NOMO-1 treated with dmso at 0.1 percent for 144 hours (cell line): ENCODE measurements at regions not wholly inside any gene's neighbourhood (a gene's known extent, or its start where the extent isn't known, plus 50 kb on each side); places are given as distances from the start of the nearest gene placed in this dataset.
"Not testable (repeated sequence)": the region's sequence is repeated elsewhere in the genome, so short reads cannot be mapped to it uniquely, and the experiment has no call there.

Source experiments
- DNase-seq: peaks from one replicate; lab custom pipeline; 2025; ENCODE audit not compliant: unreplicated experiment; lab: John Stamatoyannopoulos, UW

DNA sequence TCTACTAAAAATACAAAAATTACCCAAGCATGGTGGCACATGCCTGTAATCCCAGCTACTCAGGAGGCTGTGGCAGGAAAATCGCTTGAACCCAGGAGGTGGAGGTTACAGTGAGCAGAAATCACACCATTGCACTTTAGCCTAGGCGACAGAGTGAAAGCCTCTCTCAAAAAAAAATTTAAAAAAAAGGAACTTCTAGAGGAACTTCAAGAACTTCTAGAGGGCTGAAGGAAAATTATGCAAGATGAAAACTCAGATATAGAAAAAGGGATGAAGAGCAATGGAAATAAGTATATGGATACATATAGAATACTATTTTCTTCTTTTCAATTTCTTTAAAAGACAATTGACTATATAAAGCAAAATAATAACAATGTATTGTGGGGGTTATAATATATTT is 51.2 kb upstream of the PRR5 start:
- DNase-seq: no peak

GRCh38 chr22:44648821-44649565 is 53.0 kb upstream of the PRR5 start:
- no peak for DNase-seq

- DNase-seq: no peak
These were observed 53.8 kb upstream of the PRR5 start for GRCh38 chr22:44648085-44648820.

- no peak for DNase-seq
These were observed 54.9 kb upstream of the PRR5 start for GRCh38 chr22:44647141-44647540.

GRCh38 chr22:44646668-44647067 is 55.3 kb upstream of the PRR5 start:
- no peak for DNase-seq

DNA sequence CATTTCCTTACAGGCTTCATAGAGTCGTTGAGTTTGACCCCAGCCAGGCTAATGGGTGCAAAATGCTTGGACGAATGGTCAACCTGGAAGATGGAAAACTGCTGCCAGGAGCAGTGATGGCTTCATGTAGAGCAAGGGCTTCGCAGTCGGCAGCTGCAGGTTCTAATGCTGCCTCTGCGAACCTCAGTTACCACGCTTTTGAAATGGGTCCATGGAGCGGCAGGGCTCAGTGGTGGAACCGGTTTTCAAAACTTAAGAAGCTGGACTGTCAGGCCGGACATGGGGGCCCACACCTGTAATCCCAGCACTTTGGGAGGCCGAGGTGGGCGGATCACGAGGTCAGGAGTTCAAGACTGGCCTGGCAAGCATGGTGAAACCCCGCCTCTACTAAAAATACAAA is 55.9 kb upstream of the PRR5 start:
- DNase-seq: no peak

DNA sequence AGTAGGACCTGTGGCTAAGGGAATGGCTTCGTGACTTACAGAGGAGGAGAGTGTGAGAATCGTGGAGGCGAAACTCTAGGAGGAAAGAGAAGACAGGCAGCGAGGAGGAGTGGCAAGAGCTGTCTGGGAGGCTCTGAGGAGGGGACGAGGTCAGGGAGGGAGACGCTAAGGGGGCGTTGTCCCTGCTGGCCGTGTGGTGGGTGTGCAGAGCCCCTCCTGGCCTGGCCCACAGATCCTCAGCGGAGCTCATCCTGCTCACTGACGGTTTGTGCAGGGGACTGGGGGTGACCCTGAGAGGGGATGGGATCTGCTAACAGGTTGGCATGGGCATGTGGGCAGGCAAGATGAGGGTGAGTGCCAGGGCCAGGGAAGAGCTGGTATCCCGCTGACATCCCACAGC is 56.5 kb upstream of the PRR5 start:
- no peak for DNase-seq

GRCh38 chr22:44645083-44645482 is 56.9 kb upstream of the PRR5 start:
- no peak for DNase-seq

DNA sequence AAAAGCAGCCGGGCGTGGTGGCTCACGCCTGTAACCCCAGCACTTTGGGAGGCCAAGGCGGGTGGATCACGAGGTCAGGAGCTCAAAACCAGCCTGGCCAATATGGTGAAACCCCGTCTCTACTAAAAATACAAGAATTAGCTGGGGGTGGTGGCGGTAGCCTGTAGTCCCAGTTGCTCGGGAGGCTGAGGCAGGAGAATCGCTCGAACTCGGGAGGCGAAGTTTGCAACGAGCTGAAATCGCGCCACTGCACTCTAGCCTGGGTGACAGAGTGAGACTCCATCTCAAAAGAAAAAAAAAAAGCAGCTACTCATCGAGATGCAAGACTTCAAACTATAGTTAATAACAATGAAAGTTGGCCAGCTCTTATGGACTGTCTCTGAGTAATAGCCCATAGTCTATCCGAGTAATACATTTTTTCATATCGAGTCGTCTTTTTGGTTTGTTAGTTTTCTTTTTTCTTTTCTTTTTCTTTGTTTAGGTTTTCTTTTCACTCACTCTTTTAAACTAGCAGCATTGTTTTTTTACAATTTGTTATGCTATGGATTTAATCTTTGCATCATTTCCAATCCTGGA is 58.4 kb upstream of the PRR5 start:
- DNase-seq: not testable (repeated sequence)

DNA sequence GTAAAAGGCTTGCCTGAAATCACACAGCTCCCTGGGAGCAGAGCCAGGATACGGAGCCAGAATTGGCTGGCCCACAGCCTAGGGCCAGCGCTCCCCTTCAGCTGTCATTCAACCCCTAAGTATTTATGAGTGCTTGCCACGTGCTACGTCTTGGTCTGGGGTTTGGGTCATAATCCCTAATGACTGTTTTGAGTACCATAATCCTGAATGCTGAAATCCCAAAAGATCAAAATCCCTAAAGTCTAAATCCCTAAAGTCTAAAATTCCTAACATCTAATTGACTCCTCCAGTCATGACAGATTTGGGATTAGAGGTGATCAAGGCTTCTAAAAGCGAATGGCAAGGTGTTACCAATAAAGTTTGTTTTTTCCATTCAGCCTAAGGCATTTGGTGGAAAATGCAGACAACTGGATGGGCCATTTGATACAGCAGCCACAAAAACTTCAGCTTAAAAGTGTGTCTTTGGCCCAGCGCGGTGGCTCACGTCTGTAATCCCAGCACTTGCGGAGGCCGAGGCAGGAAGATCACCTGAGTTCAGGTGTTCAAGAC is 59.8 kb upstream of the PRR5 start:
- DNase-seq: no peak

GRCh38 chr22:44640618-44641155 is 61.3 kb upstream of the PRR5 start:
- DNase-seq: no peak

DNA sequence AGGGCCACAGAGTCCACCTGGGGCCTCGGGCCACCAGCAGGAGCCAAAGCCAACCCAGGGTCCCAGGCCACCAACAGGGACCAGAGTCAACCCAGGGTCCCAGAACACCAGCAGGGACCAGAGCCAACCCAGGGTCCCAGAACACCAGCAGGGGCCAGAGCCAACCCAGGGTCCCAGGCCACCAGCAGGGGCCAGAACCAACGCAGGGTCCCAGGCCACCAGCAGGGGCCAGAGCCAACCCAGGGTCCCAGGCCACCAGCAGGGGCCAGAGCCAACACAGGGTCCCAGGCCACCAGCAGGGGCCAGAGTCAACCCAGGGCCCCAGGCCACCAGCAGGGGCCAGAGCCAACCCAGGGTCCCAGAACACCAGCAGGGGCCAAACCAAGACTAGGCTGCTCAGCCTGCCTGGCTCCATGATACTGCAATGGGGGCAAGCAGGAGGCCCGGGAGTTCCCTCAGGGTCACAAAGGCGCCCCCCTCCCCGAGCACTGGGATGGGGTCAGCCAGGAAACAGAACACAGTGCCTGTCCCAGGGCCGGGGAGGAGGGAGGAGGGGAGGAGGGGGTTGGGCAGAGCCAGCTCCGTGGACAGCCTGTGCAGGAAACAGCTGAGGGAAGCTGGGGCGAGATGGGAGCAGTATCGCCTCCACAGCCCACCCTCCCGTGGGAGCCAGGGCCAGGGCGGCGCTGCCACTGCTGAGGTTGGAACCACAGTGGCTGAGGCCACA is 62.0 kb upstream of the PRR5 start:
- no peak for DNase-seq

GRCh38 chr22:44638971-44639760 is 62.8 kb upstream of the PRR5 start:
- DNase-seq: no peak

- not testable (repeated sequence) for DNase-seq
These were observed 65.3 kb upstream of the PRR5 start for GRCh38 chr22:44636502-44637206.

DNA sequence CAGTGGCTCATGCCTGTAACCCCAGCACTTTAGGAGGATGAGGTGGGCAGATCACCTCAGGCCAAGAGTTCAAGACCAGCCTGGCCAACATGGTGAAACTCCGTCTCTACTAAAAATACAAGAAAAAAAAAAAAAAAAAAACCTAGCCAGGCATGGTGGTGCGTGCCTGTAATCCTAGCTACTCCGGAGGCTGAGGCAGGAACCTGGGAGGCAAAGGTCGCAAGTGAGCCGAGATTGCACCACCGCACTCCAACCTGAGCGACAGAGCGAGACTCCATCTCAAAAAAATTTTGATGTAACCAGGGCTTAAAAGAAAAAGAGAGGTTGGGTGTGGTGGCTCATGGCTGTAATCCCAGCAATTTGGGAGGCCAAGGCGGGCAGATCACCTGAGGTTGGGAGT is 66.4 kb upstream of the PRR5 start:
- DNase-seq: not testable (repeated sequence)

GRCh38 chr22:44634426-44635321 is 67.3 kb upstream of the PRR5 start:
- no peak for DNase-seq

DNA sequence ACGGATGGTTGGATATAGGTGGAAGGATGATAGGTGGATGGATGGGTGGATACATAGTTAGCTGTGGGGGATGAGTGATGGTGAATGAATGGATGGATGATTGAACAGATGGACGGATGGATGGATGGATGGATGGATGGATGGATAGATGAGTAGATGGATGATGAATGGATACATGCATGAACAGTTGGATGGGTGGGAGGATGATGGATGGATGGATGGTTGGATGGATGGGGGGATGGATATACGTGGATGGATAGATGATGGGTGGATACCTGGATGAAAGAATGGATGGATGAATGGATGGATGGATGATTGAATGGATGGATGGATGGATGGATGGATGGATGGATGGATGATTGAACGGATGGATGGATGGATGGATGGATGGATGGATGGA is 68.4 kb upstream of the PRR5 start:
- DNase-seq: no peak

GRCh38 chr22:44632541-44633396 is 69.2 kb upstream of the PRR5 start:
- no peak for DNase-seq
